ENCODE measurements at regions not wholly inside any gene's neighbourhood (a gene's known extent, or its start where the extent isn't known, plus 50 kb on each side); places are given as distances from the start of the nearest gene placed in this dataset.
"Not testable (repeated sequence)": the region's sequence is repeated elsewhere in the genome, so short reads cannot be mapped to it uniquely, and the experiment has no call there.

- no peak for DNase-seq (ENCODE audit: low read depth)
Measured at GRCh38 chr1:189971656-189972055, 506.0 kb downstream of the BRINP3 start.

- no peak for DNase-seq (ENCODE audit: low read depth)
Measured at GRCh38 chr1:189977184-189977583, 500.5 kb downstream of the BRINP3 start.

- no peak for DNase-seq (ENCODE audit: low read depth)
Measured at GRCh38 chr1:189983166-189983890, 494.3 kb downstream of the BRINP3 start.

- no peak for DNase-seq (ENCODE audit: low read depth)
Measured at GRCh38 chr1:189986516-189986915, 491.1 kb downstream of the BRINP3 start.

- DNase-seq (ENCODE audit: low read depth), result no peak
Measured at GRCh38 chr1:189987509-189987908, 490.2 kb downstream of the BRINP3 start.

- no peak for DNase-seq (ENCODE audit: low read depth)
Measured at GRCh38 chr1:189992856-189993255, 484.8 kb downstream of the BRINP3 start.

GRCh38 chr1:190000365-190000872 is 477.2 kb downstream of the BRINP3 start:
- DNase-seq (ENCODE audit: low read depth), result no peak

GRCh38 chr1:190001187-190001586 is 476.5 kb downstream of the BRINP3 start:
- DNase-seq (ENCODE audit: low read depth), result no peak

GRCh38 chr1:190003376-190003775 is 474.3 kb downstream of the BRINP3 start:
- no peak for DNase-seq (ENCODE audit: low read depth)

- no peak for DNase-seq (ENCODE audit: low read depth)
Measured at GRCh38 chr1:190011585-190011984, 466.1 kb downstream of the BRINP3 start.

GRCh38 chr1:190019151-190019550 is 458.5 kb downstream of the BRINP3 start:
- not testable (repeated sequence) for DNase-seq (ENCODE audit: low read depth)

- no peak for DNase-seq (ENCODE audit: low read depth)
Measured at GRCh38 chr1:190019717-190020116, 457.9 kb downstream of the BRINP3 start.

GRCh38 chr1:190022709-190023108 is 455.0 kb downstream of the BRINP3 start:
- DNase-seq (ENCODE audit: low read depth), result no peak

GRCh38 chr1:190029441-190029840 is 448.2 kb downstream of the BRINP3 start:
- no peak for DNase-seq (ENCODE audit: low read depth)

- no peak for DNase-seq (ENCODE audit: low read depth)
Measured at GRCh38 chr1:190043655-190044054, 434.0 kb downstream of the BRINP3 start.

GRCh38 chr1:190046231-190046630 is 431.4 kb downstream of the BRINP3 start:
- no peak for DNase-seq (ENCODE audit: low read depth)

Measured in GM04504 (cell line).